K562 (cell line): ENCODE measurements at regions not wholly inside any gene's neighbourhood (a gene's known extent, or its start where the extent isn't known, plus 50 kb on each side); places are given as distances from the start of the nearest gene placed in this dataset.

ENCODE experiments used
- BRCA1 ChIP-seq, 2 experiments: fragments of 450-650 bp in 1 of 2; sonication (generic) in 1 of 2; formaldehyde crosslinking in 1 of 2; IDR thresholded peaks; 2 replicates each; pipeline versions ENCODE4 v1.5.0 to v1.6.1; 2017 to 2020; ENCODE audit warnings: mild to moderate bottlenecking in 1 of 2, missing genetic modification reagents in 1 of 2
- GTF2E2 ChIP-seq: fragments of 200-800 bp; sonication (Bioruptor generic); IDR thresholded peaks from 2 replicates; pipeline ENCODE4 v1.6.1; 2016; ENCODE audit warnings: missing genetic modification characterization, missing compliant biosample characterization
- GTF2F1 ChIP-seq: IDR thresholded peaks from 2 replicates; pipeline ENCODE4 v1.6.1; 2011; ENCODE audit warnings: low read depth, low read length, improper control_type of control experiment
- LCOR ChIP-seq: sonication (generic); formaldehyde crosslinking; IDR thresholded peaks from 2 replicates; pipeline ENCODE4 v1.8.0; 2022; ENCODE audit warnings: mild to moderate bottlenecking, missing genetic modification reagents
- NFXL1 ChIP-seq: fragments of 450-650 bp; formaldehyde crosslinking; IDR thresholded peaks from 2 replicates; pipeline ENCODE4 v1.4.0; 2021; ENCODE audit warnings: mild to moderate bottlenecking
- SP1 ChIP-seq: sonication (generic); formaldehyde crosslinking; IDR thresholded peaks from 2 replicates; pipeline ENCODE4 v1.8.1; 2022; ENCODE audit warnings: mild to moderate bottlenecking, missing genetic modification reagents
- ZC3H8 ChIP-seq: fragments of 450-650 bp; IDR thresholded peaks from 2 replicates; pipeline ENCODE4 v1.6.1; 2017
- TF ChIP-seq, protein P1 (sequence below), 2 experiments: IDR thresholded peaks; 2 replicates each; pipeline ENCODE4 v1.6.1; 2011; ENCODE audit warnings: borderline replicate concordance in 1 of 2, control low read depth in 1 of 2, low read depth in 1 of 2, low read length in 1 of 2, mild to moderate bottlenecking in 1 of 2, mixed read lengths in 1 of 2, moderate library complexity in 1 of 2; ENCODE audit not compliant: insufficient read depth in 1 of 2, insufficient read length in 1 of 2, poor library complexity in 1 of 2, severe bottlenecking in 1 of 2; ENCODE audit errors: extremely low read depth in 1 of 2
- TF ChIP-seq, protein P2 (sequence below): fragments of 450-650 bp; IDR thresholded peaks from 2 replicates; pipeline ENCODE4 v1.6.1; 2017; ENCODE audit warnings: antibody characterized with exemption, mild to moderate bottlenecking
- TF ChIP-seq, protein P3 (sequence below): fragments of 450-650 bp; formaldehyde crosslinking; IDR thresholded peaks from 2 replicates; pipeline ENCODE4 v1.4.0; 2022; ENCODE audit warnings: missing genetic modification characterization
- TF ChIP-seq, protein P4 (sequence below), 2 experiments: fragments of 450-650 bp; IDR thresholded peaks; 2 replicates each; pipeline ENCODE4 v1.6.1; 2018; ENCODE audit warnings: mild to moderate bottlenecking in 2 of 2, low read depth in 1 of 2; ENCODE audit not compliant: partially characterized antibody in 2 of 2

GRCh38 chr20:60138256-60139220 is 180.3 kb downstream of the CDH26 start (continued):
- TF ChIP-seq BRCA1 (IDR thresholded peaks at IDR 0.05) (no peak), BRCA1 (CRISPR knock-in tag; IDR thresholded peaks at IDR 0.05) (no peak), LCOR (CRISPR knock-in tag) (no peak), GTF2E2 (tag) (no peak), NFXL1 (CRISPR knock-in tag) (no peak), GTF2F1 (no peak), ZC3H8 (no peak), SP1 (no peak)
- TF ChIP-seq, protein P1, sequence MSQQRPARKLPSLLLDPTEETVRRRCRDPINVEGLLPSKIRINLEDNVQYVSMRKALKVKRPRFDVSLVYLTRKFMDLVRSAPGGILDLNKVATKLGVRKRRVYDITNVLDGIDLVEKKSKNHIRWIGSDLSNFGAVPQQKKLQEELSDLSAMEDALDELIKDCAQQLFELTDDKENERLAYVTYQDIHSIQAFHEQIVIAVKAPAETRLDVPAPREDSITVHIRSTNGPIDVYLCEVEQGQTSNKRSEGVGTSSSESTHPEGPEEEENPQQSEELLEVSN (IDR thresholded peaks at IDR 0.05; ENCODE audit: borderline replicate concordance in 1 of 2, extremely low read depth in 1 of 2, insufficient read depth in 1 of 2, insufficient read length in 1 of 2, low read depth in 1 of 2, low read length in 1 of 2, poor library complexity in 1 of 2, severe bottlenecking in 1 of 2): peak in 1 of 2 experiments; percentile 12
- TF ChIP-seq, protein P2, sequence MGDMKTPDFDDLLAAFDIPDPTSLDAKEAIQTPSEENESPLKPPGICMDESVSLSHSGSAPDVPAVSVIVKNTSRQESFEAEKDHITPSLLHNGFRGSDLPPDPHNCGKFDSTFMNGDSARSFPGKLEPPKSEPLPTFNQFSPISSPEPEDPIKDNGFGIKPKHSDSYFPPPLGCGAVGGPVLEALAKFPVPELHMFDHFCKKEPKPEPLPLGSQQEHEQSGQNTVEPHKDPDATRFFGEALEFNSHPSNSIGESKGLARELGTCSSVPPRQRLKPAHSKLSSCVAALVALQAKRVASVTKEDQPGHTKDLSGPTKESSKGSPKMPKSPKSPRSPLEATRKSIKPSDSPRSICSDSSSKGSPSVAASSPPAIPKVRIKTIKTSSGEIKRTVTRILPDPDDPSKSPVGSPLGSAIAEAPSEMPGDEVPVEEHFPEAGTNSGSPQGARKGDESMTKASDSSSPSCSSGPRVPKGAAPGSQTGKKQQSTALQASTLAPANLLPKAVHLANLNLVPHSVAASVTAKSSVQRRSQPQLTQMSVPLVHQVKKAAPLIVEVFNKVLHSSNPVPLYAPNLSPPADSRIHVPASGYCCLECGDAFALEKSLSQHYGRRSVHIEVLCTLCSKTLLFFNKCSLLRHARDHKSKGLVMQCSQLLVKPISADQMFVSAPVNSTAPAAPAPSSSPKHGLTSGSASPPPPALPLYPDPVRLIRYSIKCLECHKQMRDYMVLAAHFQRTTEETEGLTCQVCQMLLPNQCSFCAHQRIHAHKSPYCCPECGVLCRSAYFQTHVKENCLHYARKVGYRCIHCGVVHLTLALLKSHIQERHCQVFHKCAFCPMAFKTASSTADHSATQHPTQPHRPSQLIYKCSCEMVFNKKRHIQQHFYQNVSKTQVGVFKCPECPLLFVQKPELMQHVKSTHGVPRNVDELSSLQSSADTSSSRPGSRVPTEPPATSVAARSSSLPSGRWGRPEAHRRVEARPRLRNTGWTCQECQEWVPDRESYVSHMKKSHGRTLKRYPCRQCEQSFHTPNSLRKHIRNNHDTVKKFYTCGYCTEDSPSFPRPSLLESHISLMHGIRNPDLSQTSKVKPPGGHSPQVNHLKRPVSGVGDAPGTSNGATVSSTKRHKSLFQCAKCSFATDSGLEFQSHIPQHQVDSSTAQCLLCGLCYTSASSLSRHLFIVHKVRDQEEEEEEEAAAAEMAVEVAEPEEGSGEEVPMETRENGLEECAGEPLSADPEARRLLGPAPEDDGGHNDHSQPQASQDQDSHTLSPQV: no peak
- TF ChIP-seq, protein P3, sequence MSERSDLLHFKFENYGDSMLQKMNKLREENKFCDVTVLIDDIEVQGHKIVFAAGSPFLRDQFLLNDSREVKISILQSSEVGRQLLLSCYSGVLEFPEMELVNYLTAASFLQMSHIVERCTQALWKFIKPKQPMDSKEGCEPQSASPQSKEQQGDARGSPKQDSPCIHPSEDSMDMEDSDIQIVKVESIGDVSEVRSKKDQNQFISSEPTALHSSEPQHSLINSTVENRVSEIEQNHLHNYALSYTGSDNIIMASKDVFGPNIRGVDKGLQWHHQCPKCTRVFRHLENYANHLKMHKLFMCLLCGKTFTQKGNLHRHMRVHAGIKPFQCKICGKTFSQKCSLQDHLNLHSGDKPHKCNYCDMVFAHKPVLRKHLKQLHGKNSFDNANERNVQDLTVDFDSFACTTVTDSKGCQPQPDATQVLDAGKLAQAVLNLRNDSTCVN (CRISPR knock-in tag): no peak
- TF ChIP-seq, protein P4, sequence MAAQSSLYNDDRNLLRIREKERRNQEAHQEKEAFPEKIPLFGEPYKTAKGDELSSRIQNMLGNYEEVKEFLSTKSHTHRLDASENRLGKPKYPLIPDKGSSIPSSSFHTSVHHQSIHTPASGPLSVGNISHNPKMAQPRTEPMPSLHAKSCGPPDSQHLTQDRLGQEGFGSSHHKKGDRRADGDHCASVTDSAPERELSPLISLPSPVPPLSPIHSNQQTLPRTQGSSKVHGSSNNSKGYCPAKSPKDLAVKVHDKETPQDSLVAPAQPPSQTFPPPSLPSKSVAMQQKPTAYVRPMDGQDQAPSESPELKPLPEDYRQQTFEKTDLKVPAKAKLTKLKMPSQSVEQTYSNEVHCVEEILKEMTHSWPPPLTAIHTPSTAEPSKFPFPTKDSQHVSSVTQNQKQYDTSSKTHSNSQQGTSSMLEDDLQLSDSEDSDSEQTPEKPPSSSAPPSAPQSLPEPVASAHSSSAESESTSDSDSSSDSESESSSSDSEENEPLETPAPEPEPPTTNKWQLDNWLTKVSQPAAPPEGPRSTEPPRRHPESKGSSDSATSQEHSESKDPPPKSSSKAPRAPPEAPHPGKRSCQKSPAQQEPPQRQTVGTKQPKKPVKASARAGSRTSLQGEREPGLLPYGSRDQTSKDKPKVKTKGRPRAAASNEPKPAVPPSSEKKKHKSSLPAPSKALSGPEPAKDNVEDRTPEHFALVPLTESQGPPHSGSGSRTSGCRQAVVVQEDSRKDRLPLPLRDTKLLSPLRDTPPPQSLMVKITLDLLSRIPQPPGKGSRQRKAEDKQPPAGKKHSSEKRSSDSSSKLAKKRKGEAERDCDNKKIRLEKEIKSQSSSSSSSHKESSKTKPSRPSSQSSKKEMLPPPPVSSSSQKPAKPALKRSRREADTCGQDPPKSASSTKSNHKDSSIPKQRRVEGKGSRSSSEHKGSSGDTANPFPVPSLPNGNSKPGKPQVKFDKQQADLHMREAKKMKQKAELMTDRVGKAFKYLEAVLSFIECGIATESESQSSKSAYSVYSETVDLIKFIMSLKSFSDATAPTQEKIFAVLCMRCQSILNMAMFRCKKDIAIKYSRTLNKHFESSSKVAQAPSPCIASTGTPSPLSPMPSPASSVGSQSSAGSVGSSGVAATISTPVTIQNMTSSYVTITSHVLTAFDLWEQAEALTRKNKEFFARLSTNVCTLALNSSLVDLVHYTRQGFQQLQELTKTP (IDR thresholded peaks at IDR 0.05; ENCODE audit: low read depth in 1 of 2, partially characterized antibody in 2 of 2): no peak
